ENCODE measurements at regions not wholly inside any gene's neighbourhood (a gene's known extent, or its start where the extent isn't known, plus 50 kb on each side); places are given as distances from the start of the nearest gene placed in this dataset.

DNA sequence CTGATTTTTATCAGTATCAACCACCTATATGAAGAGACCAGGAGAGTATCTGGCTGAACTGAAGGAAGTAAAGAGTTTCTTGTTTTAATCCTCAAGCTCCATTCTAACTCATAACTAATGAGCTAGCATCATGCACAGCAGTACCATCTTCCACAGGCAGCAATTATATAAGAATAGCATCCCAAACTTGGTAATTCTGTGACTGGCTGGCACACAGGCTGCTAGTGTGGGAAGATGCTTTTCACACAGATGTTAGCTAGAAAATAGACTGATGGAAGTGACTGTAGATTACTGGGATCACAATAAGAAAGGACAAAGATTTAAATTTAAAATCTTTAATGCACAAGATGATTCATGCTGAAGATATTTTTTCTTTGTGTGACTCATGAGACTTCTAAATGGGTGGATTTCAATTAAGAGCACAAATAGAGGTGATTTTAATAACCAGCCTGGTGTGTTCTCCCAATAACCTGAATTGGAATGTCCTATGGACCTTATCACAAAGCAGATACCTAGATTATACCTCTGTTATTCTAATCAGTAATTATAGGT is 417.7 kb upstream of the ATXN7L3B start:
- TF ChIP-seq, protein P1, sequence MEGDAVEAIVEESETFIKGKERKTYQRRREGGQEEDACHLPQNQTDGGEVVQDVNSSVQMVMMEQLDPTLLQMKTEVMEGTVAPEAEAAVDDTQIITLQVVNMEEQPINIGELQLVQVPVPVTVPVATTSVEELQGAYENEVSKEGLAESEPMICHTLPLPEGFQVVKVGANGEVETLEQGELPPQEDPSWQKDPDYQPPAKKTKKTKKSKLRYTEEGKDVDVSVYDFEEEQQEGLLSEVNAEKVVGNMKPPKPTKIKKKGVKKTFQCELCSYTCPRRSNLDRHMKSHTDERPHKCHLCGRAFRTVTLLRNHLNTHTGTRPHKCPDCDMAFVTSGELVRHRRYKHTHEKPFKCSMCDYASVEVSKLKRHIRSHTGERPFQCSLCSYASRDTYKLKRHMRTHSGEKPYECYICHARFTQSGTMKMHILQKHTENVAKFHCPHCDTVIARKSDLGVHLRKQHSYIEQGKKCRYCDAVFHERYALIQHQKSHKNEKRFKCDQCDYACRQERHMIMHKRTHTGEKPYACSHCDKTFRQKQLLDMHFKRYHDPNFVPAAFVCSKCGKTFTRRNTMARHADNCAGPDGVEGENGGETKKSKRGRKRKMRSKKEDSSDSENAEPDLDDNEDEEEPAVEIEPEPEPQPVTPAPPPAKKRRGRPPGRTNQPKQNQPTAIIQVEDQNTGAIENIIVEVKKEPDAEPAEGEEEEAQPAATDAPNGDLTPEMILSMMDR (IDR thresholded peaks at IDR 0.05; ENCODE audit: low read depth, low read length), result no peak
- H3K4me3 ChIP-seq (ENCODE audit: low read depth, low read length), result no peak overlapping the region
- DNase-seq (ENCODE audit: low read depth, low spot score), result peak; percentile 18
- in situ Hi-C loops (cut with HindIII; ENCODE audit: low sequenced_read_pairs), result no loop called here

GRCh38 chr12:74120644-74121043 is 417.0 kb upstream of the ATXN7L3B start:
- in situ Hi-C loops (cut with HindIII; ENCODE audit: low sequenced_read_pairs), result no loop called here
- no peak overlapping the region for H3K4me3 ChIP-seq (ENCODE audit: low read depth, low read length)
- no peak for DNase-seq (ENCODE audit: low read depth, low spot score)
- TF ChIP-seq, protein P1 (IDR thresholded peaks at IDR 0.05; ENCODE audit: low read depth, low read length), result no peak

- TF ChIP-seq, protein P1 (IDR thresholded peaks at IDR 0.05; ENCODE audit: low read depth, low read length), result no peak
- peak; percentile 50 for DNase-seq (ENCODE audit: low read depth, low spot score)
- in situ Hi-C loops (cut with HindIII; ENCODE audit: low sequenced_read_pairs), result no loop called here
- no peak overlapping the region for H3K4me3 ChIP-seq (ENCODE audit: low read depth, low read length)
These were observed 407.9 kb upstream of the ATXN7L3B start for GRCh38 chr12:74129702-74130101.

GRCh38 chr12:74144396-74144795 is 393.2 kb upstream of the ATXN7L3B start:
- no peak for DNase-seq (ENCODE audit: low read depth, low spot score)
- H3K4me3 ChIP-seq (ENCODE audit: low read depth, low read length), result no peak overlapping the region
- in situ Hi-C loops (cut with HindIII; ENCODE audit: low sequenced_read_pairs), result no loop called here
- TF ChIP-seq, protein P1 (IDR thresholded peaks at IDR 0.05; ENCODE audit: low read depth, low read length), result no peak

GRCh38 chr12:74145328-74145727 is 392.3 kb upstream of the ATXN7L3B start:
- no peak for DNase-seq (ENCODE audit: low read depth, low spot score)
- no peak overlapping the region for H3K4me3 ChIP-seq (ENCODE audit: low read depth, low read length)
- TF ChIP-seq, protein P1 (IDR thresholded peaks at IDR 0.05; ENCODE audit: low read depth, low read length), result no peak
- in situ Hi-C loops (cut with HindIII; ENCODE audit: low sequenced_read_pairs), result no loop called here

DNA sequence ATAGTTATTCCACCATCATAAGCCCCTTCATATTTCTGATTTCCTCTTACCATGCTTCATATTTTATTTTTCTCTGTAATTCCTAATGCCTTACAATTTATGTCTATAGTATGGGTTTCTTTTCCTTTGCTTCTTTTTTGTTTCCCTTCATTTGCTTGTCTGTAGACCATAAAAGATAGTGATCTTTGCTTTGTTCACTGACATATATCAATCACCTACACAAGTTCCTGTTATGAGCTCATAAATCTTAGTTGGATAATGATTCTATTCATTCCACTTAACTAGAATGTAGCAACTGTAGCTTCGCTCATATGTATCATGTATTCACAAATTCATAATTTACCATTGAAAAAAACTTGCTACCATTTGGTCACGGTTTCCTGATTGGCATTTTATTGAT is 388.8 kb upstream of the ATXN7L3B start:
- H3K4me3 ChIP-seq (ENCODE audit: low read depth, low read length), result no peak overlapping the region
- in situ Hi-C loops (cut with HindIII; ENCODE audit: low sequenced_read_pairs), result no loop called here
- TF ChIP-seq, protein P1 (IDR thresholded peaks at IDR 0.05; ENCODE audit: low read depth, low read length), result no peak
- DNase-seq (ENCODE audit: low read depth, low spot score), result no peak

DNA sequence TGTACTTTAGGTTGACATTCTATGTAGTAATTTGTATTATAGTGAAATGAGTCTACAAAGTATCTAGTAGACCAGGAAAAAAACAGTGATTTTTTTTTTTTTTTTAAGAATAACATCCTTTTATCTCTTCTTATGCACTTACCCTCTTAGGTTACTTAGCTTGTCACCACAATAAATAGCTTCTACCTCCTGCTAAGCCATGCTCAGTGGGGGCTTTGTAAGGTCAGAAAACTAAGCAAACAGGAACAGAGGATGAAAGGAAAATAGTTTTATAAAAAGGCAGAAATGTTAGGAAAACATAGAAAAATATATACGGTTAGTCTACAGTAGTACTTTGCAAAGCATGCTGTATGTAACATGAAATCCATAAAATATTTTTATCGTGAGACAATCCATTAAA is 385.3 kb upstream of the ATXN7L3B start:
- in situ Hi-C loops (cut with HindIII; ENCODE audit: low sequenced_read_pairs), result no loop called here
- TF ChIP-seq, protein P1 (IDR thresholded peaks at IDR 0.05; ENCODE audit: low read depth, low read length), result no peak
- DNase-seq (ENCODE audit: low read depth, low spot score), result peak; percentile 50
- no peak overlapping the region for H3K4me3 ChIP-seq (ENCODE audit: low read depth, low read length)
